ENCODE measurements at regions not wholly inside any gene's neighbourhood (a gene's known extent, or its start where the extent isn't known, plus 50 kb on each side); places are given as distances from the start of the nearest gene placed in this dataset.

DNA sequence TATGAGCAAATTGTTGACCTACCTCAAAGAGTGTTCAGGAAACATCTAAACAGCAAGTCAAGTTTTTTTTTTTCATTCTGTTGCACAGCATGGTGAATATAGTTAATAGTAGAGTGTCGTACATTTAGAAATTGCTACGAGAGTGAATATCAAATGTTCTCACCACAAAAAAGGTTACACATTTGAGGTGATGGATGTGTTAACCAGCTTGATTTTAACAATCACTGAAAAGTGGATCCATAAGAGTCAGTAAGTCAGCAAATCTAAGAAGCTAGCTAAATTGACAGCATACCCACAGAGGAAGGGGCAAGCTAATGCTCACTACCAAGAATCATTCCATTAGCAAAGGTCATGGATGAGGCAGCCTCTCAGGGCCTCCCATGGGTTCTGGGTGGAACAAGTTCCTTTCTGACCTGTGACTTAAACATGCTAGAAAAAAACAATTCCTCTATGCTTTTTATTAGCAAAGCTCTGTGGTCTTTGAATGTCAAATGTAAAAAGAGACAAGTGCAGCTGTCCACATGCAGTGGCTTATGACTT, 235.4 kb upstream of the CCDC179 start:
- TF ChIP-seq, protein P1, sequence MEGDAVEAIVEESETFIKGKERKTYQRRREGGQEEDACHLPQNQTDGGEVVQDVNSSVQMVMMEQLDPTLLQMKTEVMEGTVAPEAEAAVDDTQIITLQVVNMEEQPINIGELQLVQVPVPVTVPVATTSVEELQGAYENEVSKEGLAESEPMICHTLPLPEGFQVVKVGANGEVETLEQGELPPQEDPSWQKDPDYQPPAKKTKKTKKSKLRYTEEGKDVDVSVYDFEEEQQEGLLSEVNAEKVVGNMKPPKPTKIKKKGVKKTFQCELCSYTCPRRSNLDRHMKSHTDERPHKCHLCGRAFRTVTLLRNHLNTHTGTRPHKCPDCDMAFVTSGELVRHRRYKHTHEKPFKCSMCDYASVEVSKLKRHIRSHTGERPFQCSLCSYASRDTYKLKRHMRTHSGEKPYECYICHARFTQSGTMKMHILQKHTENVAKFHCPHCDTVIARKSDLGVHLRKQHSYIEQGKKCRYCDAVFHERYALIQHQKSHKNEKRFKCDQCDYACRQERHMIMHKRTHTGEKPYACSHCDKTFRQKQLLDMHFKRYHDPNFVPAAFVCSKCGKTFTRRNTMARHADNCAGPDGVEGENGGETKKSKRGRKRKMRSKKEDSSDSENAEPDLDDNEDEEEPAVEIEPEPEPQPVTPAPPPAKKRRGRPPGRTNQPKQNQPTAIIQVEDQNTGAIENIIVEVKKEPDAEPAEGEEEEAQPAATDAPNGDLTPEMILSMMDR (conservative IDR thresholded peaks at IDR 0.05 in 1 of 2, IDR thresholded peaks at IDR 0.05 in 1 of 2; ENCODE audit: low read depth in 1 of 2, low read length in 2 of 2) = no peak
- TF ChIP-seq EZH2 (IDR thresholded peaks at IDR 0.05; ENCODE audit: low read length, missing control alignments) = no peak
